ENCODE measurements at regions not wholly inside any gene's neighbourhood (a gene's known extent, or its start where the extent isn't known, plus 50 kb on each side); places are given as distances from the start of the nearest gene placed in this dataset.
"Not testable (repeated sequence)": the region's sequence is repeated elsewhere in the genome, so short reads cannot be mapped to it uniquely, and the experiment has no call there.

DNA sequence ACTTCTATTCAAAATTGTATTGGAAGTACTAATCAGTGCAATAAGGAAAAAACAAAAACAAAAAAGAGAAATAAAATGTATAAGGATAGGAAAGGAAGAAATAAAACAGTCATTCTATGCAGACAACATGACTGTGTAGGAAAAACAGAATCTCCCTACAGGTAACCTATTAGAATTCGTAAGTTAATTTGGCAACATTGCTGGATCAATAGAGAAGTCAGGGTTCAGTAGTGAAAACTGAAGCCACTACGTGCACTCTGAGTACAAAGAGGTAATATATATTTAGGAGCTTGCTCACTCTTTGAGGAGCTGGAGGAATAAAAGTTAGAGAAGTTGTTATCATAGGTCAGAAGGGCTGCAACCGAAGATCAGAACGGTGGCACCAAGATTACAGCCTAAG, 84.0 kb upstream of the BMAL1 start:
- Histone ChIP-seq H3K36me3 (no peaks in the 10 kb centered on the region), H3K4me1 (ENCODE audit: control insufficient read depth in 1 of 2, insufficient read depth in 1 of 2, low read depth in 1 of 2, low read length in 1 of 2) (no peaks in the 10 kb centered on the region), H3K9me3 (no peaks in the 10 kb centered on the region), H3K4me3 (ENCODE audit: low read depth in 1 of 2, low read length in 1 of 2) (no peak overlapping the region), H3K27me3 (no peaks in the 10 kb centered on the region), H3K27ac (no peak overlapping the region)
- TF ChIP-seq CTCF (IDR thresholded peaks at IDR 0.05) = no peak

DNA sequence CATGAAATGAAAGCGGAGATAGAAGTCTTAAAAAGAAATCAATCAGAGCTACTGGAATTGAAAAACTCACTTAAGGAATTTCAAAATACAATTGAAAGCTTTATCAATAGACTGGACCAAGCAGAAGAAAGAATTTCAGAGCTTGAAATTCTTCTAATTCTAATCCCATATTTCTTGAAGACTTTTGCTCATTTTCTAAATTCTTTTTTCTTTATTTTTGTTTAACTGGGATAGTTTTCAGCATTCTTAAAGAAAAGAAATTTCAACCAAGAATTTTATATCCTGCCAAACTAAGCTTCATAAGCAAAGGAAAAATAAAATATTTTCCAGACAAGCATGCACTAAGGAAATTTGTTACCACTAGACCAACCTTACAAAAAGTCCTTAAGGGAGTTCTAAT, 80.2 kb upstream of the BMAL1 start:
- not testable (repeated sequence) for H3K36me3 ChIP-seq; H3K4me3 ChIP-seq (ENCODE audit: low read depth in 1 of 2, low read length in 1 of 2); H3K27ac ChIP-seq; H3K9me3 ChIP-seq; H3K4me1 ChIP-seq (ENCODE audit: control insufficient read depth in 1 of 2, insufficient read depth in 1 of 2, low read depth in 1 of 2, low read length in 1 of 2); H3K27me3 ChIP-seq

- Histone ChIP-seq H3K4me3 (ENCODE audit: low read depth in 1 of 2, low read length in 1 of 2) (no peak overlapping the region), H3K36me3 (no peaks in the 10 kb centered on the region), H3K9me3 (no peaks in the 10 kb centered on the region), H3K27me3 (no peaks in the 10 kb centered on the region), H3K4me1 (ENCODE audit: control insufficient read depth in 1 of 2, insufficient read depth in 1 of 2, low read depth in 1 of 2, low read length in 1 of 2) (peaks cover 15% of the 10 kb centered on the region in 2 experiments), H3K27ac (no peak overlapping the region)
- no peak for TF ChIP-seq CTCF (IDR thresholded peaks at IDR 0.05)
Observed at GRCh38 chr11:13205486-13205885, 72.1 kb upstream of the BMAL1 start.

DNA sequence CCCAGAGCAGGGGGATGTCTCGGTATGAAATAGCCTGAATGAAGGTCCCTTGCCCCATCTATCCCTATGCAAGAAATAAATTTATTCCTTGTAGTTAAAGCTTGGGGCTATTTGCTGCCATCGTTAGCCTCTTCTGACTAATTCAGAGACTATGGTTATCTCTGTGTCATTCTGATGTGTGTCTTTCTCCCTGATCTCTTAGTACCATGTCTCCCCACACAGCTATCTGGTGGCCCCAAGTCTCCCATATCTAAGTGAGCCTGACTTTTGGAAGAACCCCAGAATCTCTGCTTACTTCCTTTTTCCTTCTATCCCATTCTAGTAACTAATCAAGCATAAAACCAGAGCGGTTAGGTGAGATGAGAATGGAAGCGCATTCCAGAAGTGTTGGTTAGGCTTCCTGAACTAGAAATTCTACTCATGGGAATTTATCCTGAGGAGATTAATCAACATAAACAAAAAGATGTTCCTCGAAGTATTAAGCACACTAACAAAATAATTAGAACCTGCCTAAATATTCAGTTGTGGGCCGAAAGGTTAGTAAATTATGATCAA, 71.4 kb upstream of the BMAL1 start:
- Histone ChIP-seq H3K36me3 (no peaks in the 10 kb centered on the region), H3K9me3 (no peaks in the 10 kb centered on the region), H3K4me3 (ENCODE audit: low read depth in 1 of 2, low read length in 1 of 2) (no peak overlapping the region), H3K27ac (no peak overlapping the region), H3K27me3 (no peaks in the 10 kb centered on the region), H3K4me1 (ENCODE audit: control insufficient read depth in 1 of 2, insufficient read depth in 1 of 2, low read depth in 1 of 2, low read length in 1 of 2) (peaks cover 15% of the 10 kb centered on the region in 2 experiments)
- TF ChIP-seq CTCF (IDR thresholded peaks at IDR 0.05) = no peak

- Histone ChIP-seq H3K27ac (no peak overlapping the region), H3K4me3 (ENCODE audit: low read depth in 1 of 2, low read length in 1 of 2) (peak overlapping the region in 1 of 2 experiments; percentile 50), H3K9me3 (no peaks in the 10 kb centered on the region)
Observed at GRCh38 chr11:13207270-13207664, 70.3 kb upstream of the BMAL1 start.

More at GRCh38 chr11:13207270-13207664, 70.3 kb upstream of the BMAL1 start:
- no peaks in the 10 kb centered on the region for H3K27me3 ChIP-seq
- TF ChIP-seq CTCF (IDR thresholded peaks at IDR 0.05) = no peak
- H3K4me1 ChIP-seq (ENCODE audit: control insufficient read depth in 1 of 2, insufficient read depth in 1 of 2, low read depth in 1 of 2, low read length in 1 of 2) = peaks cover 15% of the 10 kb centered on the region in 2 experiments
- H3K36me3 ChIP-seq = no peaks in the 10 kb centered on the region

All from neutrophil (primary cell).